ENCODE measurements at regions not wholly inside any gene's neighbourhood (a gene's known extent, or its start where the extent isn't known, plus 50 kb on each side); places are given as distances from the start of the nearest gene placed in this dataset.
"Not testable (repeated sequence)": the region's sequence is repeated elsewhere in the genome, so short reads cannot be mapped to it uniquely, and the experiment has no call there.

- no peaks in the 10 kb centered on the region for H3K27me3 ChIP-seq (ENCODE audit: low read length)
- no peak overlapping the region for H2AFZ ChIP-seq (ENCODE audit: low read length)
- no peaks in the 10 kb centered on the region for H4K20me1 ChIP-seq (ENCODE audit: insufficient read depth, low read depth, low read length)
- H3K9me2 ChIP-seq (replicated peaks; ENCODE audit: insufficient read depth, low read length): no peaks in the 10 kb centered on the region
- H3K79me2 ChIP-seq (ENCODE audit: low read length): no peaks in the 10 kb centered on the region
- H3K27ac ChIP-seq (ENCODE audit: low read length): no peak overlapping the region
- H3K4me2 ChIP-seq (ENCODE audit: low read depth, low read length, poor library complexity, severe bottlenecking): no peak overlapping the region
- no peak for DNase-seq
- H3K9me3 ChIP-seq (ENCODE audit: low read length): no peaks in the 10 kb centered on the region
- no peak overlapping the region for H3K4me3 ChIP-seq (ENCODE audit: low read length)
- no peaks in the 10 kb centered on the region for H3K36me3 ChIP-seq (ENCODE audit: insufficient read depth, low read length)
- peaks cover 7% of the 10 kb centered on the region for H3K4me1 ChIP-seq (ENCODE audit: low read length)
- no peak overlapping the region for H3K9ac ChIP-seq (ENCODE audit: low read length)
These were observed 59.9 kb upstream of the ATF7IP2 start for GRCh38 chr16:10325783-10326543.

DNA sequence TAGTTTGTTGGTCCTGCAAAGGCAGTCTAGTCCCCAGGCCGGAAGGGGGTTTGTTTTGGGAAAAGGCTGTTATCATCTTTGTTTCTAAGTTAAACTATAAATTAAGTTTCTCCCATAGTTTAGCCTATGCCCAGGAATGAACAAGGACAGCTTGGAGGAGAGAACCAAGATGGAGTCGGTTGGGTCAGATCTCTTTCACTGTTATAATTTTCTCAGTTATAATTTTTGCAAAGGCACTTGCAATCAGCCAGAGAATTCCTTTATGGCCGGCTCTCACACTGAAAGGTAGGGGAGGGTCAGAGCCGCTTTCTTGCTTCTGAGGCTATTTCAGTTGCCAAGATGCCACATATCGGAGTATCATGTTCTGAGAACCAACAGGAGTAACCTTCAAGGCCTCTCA is 59.2 kb upstream of the ATF7IP2 start:
- H3K79me2 ChIP-seq (ENCODE audit: low read length): no peaks in the 10 kb centered on the region
- H4K20me1 ChIP-seq (ENCODE audit: insufficient read depth, low read depth, low read length): no peaks in the 10 kb centered on the region
- H3K27ac ChIP-seq (ENCODE audit: low read length): no peak overlapping the region
- H3K36me3 ChIP-seq (ENCODE audit: insufficient read depth, low read length): no peaks in the 10 kb centered on the region
- no peak overlapping the region for H3K4me2 ChIP-seq (ENCODE audit: low read depth, low read length, poor library complexity, severe bottlenecking)
- H3K9ac ChIP-seq (ENCODE audit: low read length): no peak overlapping the region
- no peaks in the 10 kb centered on the region for H3K9me2 ChIP-seq (replicated peaks; ENCODE audit: insufficient read depth, low read length)
- no peak for DNase-seq
- H3K4me1 ChIP-seq (ENCODE audit: low read length): peaks cover 7% of the 10 kb centered on the region
- H3K9me3 ChIP-seq (ENCODE audit: low read length): no peaks in the 10 kb centered on the region
- H3K4me3 ChIP-seq (ENCODE audit: low read length): no peak overlapping the region
- H3K27me3 ChIP-seq (ENCODE audit: low read length): no peaks in the 10 kb centered on the region
- H2AFZ ChIP-seq (ENCODE audit: low read length): no peak overlapping the region

DNA sequence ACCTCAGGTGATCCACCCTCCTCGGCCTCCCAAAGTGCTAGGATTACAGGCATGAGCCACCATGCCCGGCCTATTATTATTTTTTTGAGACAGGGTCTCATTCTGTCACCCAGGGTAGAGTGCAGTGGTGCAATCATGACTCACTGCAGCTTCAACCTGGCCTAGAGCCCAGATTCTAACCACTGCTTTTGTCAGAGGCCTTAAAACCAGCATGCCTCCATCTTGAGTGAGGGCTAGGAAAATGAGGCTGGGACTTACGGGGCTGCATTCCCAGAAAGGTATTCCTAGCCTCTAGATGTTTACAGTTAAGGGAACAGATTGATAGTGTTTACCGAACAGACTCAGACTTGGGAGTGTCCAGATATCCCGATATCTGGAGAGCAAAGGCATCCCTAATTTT is 57.6 kb upstream of the ATF7IP2 start:
- H3K4me2 ChIP-seq (ENCODE audit: low read depth, low read length, poor library complexity, severe bottlenecking); H3K9ac ChIP-seq (ENCODE audit: low read length); H4K20me1 ChIP-seq (ENCODE audit: insufficient read depth, low read depth, low read length); H3K9me2 ChIP-seq (replicated peaks; ENCODE audit: insufficient read depth, low read length); H3K27me3 ChIP-seq (ENCODE audit: low read length); H3K9me3 ChIP-seq (ENCODE audit: low read length); H3K4me1 ChIP-seq (ENCODE audit: low read length); H3K27ac ChIP-seq (ENCODE audit: low read length); DNase-seq; H3K79me2 ChIP-seq (ENCODE audit: low read length); H2AFZ ChIP-seq (ENCODE audit: low read length); H3K4me3 ChIP-seq (ENCODE audit: low read length); H3K36me3 ChIP-seq (ENCODE audit: insufficient read depth, low read length): not testable (repeated sequence)

GRCh38 chr16:10332241-10332640 is 53.6 kb upstream of the ATF7IP2 start:
- no peak overlapping the region for H3K4me3 ChIP-seq (ENCODE audit: low read length)
- H2AFZ ChIP-seq (ENCODE audit: low read length): no peak overlapping the region
- H3K36me3 ChIP-seq (ENCODE audit: insufficient read depth, low read length): no peaks in the 10 kb centered on the region
- no peak overlapping the region for H3K4me2 ChIP-seq (ENCODE audit: low read depth, low read length, poor library complexity, severe bottlenecking)
- no peaks in the 10 kb centered on the region for H3K9me3 ChIP-seq (ENCODE audit: low read length)
- no peaks in the 10 kb centered on the region for H3K9me2 ChIP-seq (replicated peaks; ENCODE audit: insufficient read depth, low read length)
- no peaks in the 10 kb centered on the region for H3K27me3 ChIP-seq (ENCODE audit: low read length)
- DNase-seq: no peak
- no peaks in the 10 kb centered on the region for H4K20me1 ChIP-seq (ENCODE audit: insufficient read depth, low read depth, low read length)
- H3K4me1 ChIP-seq (ENCODE audit: low read length): peaks cover 25% of the 10 kb centered on the region
- H3K9ac ChIP-seq (ENCODE audit: low read length): no peak overlapping the region
- no peaks in the 10 kb centered on the region for H3K79me2 ChIP-seq (ENCODE audit: low read length)
- H3K27ac ChIP-seq (ENCODE audit: low read length): no peak overlapping the region

GRCh38 chr16:10332775-10333174 is 53.1 kb upstream of the ATF7IP2 start:
- Histone ChIP-seq H3K27me3 (ENCODE audit: low read length) (no peaks in the 10 kb centered on the region), H3K4me1 (ENCODE audit: low read length) (peaks cover 30% of the 10 kb centered on the region), H3K4me3 (ENCODE audit: low read length) (no peak overlapping the region)

DNA sequence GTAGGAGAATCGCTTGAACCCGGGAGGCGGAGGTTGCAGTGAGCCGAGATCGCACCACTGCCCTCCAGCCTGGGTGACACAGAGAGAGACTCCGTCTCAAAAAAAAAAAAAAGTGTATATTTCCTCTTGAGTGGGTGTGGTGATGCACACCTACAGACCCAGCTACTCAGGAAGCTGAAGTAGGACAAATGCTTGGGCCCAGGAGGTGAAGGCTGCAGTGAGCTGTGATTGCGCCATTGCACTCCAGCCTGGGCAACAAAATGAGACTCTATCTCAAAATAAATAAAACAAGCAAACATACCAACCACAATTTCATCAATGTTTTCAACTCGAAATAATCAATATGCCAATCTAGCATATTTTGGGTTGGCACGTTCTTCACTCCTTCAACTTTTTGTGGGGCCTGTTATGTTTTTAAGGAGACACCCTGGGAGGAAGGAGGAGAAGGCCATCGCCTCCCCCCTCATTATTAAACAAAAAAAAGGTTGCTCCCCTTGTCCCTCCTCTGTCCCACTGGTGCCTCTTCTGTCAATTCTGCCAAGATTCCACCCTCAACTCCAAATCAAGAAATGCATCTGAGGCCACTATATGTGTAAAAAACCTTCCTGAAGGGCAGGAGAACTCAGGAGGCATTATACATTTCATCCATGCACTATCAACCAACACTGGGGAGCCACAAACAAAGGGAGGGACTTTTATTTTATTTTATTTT is 52.4 kb upstream of the ATF7IP2 start:
- no peak overlapping the region for H3K27ac ChIP-seq (ENCODE audit: low read length)
- DNase-seq: no peak

More at GRCh38 chr16:10332775-10333174, 53.1 kb upstream of the ATF7IP2 start:
- H3K4me2 ChIP-seq (ENCODE audit: low read depth, low read length, poor library complexity, severe bottlenecking): no peak overlapping the region
- no peaks in the 10 kb centered on the region for H3K36me3 ChIP-seq (ENCODE audit: insufficient read depth, low read length)
- H3K27ac ChIP-seq (ENCODE audit: low read length): no peak overlapping the region
- no peak for DNase-seq
- H2AFZ ChIP-seq (ENCODE audit: low read length): no peak overlapping the region
- H3K9ac ChIP-seq (ENCODE audit: low read length): no peak overlapping the region
- H3K79me2 ChIP-seq (ENCODE audit: low read length): no peaks in the 10 kb centered on the region
- H4K20me1 ChIP-seq (ENCODE audit: insufficient read depth, low read depth, low read length): no peaks in the 10 kb centered on the region
- H3K9me2 ChIP-seq (replicated peaks; ENCODE audit: insufficient read depth, low read length): no peaks in the 10 kb centered on the region
- H3K9me3 ChIP-seq (ENCODE audit: low read length): no peaks in the 10 kb centered on the region

DNA sequence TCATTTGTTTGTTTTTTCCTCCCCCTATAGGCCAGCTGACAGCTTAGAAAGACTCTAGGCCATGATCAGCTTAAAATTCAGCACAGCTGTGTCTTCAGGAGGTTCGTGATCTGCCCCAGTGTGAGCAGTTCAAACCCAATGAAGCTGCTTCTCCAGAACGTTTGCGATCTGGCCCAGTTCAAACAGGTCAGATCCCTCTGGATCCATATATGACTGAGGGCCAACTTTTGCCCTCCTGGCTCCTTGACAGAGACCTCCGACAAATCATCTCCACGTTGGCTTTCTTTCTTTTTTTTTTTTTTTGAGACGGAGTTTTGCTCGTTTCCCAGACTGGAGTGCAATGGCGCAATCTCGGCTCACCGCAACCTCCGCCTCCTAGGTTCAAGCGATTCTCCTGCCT is 50.2 kb upstream of the ATF7IP2 start:
- Histone ChIP-seq H3K79me2 (ENCODE audit: low read length) (no peaks in the 10 kb centered on the region), H3K4me3 (ENCODE audit: low read length) (no peak overlapping the region), H3K27ac (ENCODE audit: low read length) (0 out of 2 replicates have a peak overlapping the region, but pooled peaks have one; percentile 30), H3K9me2 (replicated peaks; ENCODE audit: insufficient read depth, low read length) (no peaks in the 10 kb centered on the region), H2AFZ (ENCODE audit: low read length) (no peak overlapping the region), H3K9ac (ENCODE audit: low read length) (no peak overlapping the region), H3K4me1 (ENCODE audit: low read length) (peaks cover 34% of the 10 kb centered on the region), H3K27me3 (ENCODE audit: low read length) (no peaks in the 10 kb centered on the region), H3K9me3 (ENCODE audit: low read length) (peaks cover 12% of the 10 kb centered on the region), H3K36me3 (ENCODE audit: insufficient read depth, low read length) (peaks cover 2% of the 10 kb centered on the region; the same call in 1 of the 2 replicates), H3K4me2 (ENCODE audit: low read depth, low read length, poor library complexity, severe bottlenecking) (no peak overlapping the region), H4K20me1 (ENCODE audit: insufficient read depth, low read depth, low read length) (no peaks in the 10 kb centered on the region)
- DNase-seq: no peak

More for the DNA sequence above, 52.4 kb upstream of the ATF7IP2 start:
- Histone ChIP-seq H3K79me2 (ENCODE audit: low read length) (no peaks in the 10 kb centered on the region), H2AFZ (ENCODE audit: low read length) (no peak overlapping the region), H3K4me2 (ENCODE audit: low read depth, low read length, poor library complexity, severe bottlenecking) (no peak overlapping the region), H3K27me3 (ENCODE audit: low read length) (no peaks in the 10 kb centered on the region), H3K9me2 (replicated peaks; ENCODE audit: insufficient read depth, low read length) (no peaks in the 10 kb centered on the region), H3K4me3 (ENCODE audit: low read length) (no peak overlapping the region), H3K9ac (ENCODE audit: low read length) (no peak overlapping the region), H3K4me1 (ENCODE audit: low read length) (peaks cover 37% of the 10 kb centered on the region), H3K9me3 (ENCODE audit: low read length) (no peaks in the 10 kb centered on the region), H4K20me1 (ENCODE audit: insufficient read depth, low read depth, low read length) (no peaks in the 10 kb centered on the region), H3K36me3 (ENCODE audit: insufficient read depth, low read length) (no peaks in the 10 kb centered on the region)
